NCI-H2196 (cell line): ENCODE measurements at regions not wholly inside any gene's neighbourhood (a gene's known extent, or its start where the extent isn't known, plus 50 kb on each side); places are given as distances from the start of the nearest gene placed in this dataset.
"Not testable (repeated sequence)": the region's sequence is repeated elsewhere in the genome, so short reads cannot be mapped to it uniquely, and the experiment has no call there.

Source experiments
- DNase-seq: peaks from one replicate; lab custom pipeline; 2025; ENCODE audit not compliant: unreplicated experiment; lab: John Stamatoyannopoulos, UW

GRCh38 chr15:30830961-30831360 is 72.8 kb upstream of the FAN1 start:
- no peak for DNase-seq

GRCh38 chr15:30833379-30833778 is 70.3 kb upstream of the FAN1 start:
- DNase-seq = not testable (repeated sequence)

GRCh38 chr15:30841639-30842038 is 62.1 kb upstream of the FAN1 start:
- not testable (repeated sequence) for DNase-seq

- DNase-seq = not testable (repeated sequence)
Observed at GRCh38 chr15:30842798-30843472, 60.8 kb upstream of the FAN1 start.

GRCh38 chr15:30845536-30845935 is 58.2 kb upstream of the FAN1 start:
- DNase-seq = not testable (repeated sequence)
